Non-pigmented ciliary epithelial cell (primary cell): ENCODE measurements at regions not wholly inside any gene's neighbourhood (a gene's known extent, or its start where the extent isn't known, plus 50 kb on each side); places are given as distances from the start of the nearest gene placed in this dataset.
A peak's percentile ranks its signal among the peaks of the same experiment; 100 is the strongest.
"Not testable (repeated sequence)": the region's sequence is repeated elsewhere in the genome, so short reads cannot be mapped to it uniquely, and the experiment has no call there.

Source experiments
- DNase-seq: peaks from one replicate; pipeline ENCODE4 v3.0.0-alpha.2; 2010; ENCODE audit warnings: low read depth

DNA sequence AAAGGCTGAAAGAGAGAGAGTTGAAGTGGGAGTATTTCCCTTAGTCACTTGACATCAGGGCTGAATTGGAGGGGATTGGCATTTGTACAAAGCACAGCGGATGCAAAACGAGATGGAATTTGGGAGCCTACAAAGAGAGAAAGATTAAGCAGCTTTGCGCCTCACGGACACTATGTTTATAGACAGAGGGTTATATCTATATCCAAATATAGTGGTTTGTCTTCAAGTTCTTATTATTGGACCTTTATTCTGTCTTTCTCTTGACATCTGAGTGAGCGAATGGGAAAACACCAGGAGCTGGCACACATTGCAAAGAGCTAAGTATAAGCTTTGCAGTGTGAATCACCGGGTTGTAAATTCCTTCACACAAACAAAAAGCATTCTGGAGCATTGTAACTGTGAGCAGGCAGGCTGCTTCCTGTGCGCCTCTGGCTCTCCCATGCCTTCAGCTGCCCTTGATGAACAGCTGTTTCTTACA is 500.2 kb downstream of the STIM2 start:
- peak; percentile 69 for DNase-seq

DNA sequence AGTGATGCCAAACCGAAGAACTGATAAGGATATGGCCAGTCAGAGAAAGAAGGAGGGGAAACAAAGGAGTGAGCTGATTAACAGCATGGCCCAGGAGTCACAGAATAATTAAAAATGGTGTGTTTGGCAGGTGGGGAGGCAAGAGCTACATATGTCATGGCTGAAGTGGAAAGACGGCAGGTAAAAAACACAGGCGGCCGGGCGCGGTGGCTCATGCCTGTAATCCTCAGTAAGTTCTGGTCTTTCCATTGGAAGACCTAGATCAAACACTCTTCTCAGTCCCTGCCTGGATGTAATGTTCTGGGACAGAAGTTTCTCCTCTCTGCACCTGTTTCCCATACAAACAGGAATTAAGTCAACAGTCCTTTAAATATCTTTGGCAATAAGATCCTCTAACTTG is 503.9 kb downstream of the STIM2 start:
- DNase-seq: no peak

DNA sequence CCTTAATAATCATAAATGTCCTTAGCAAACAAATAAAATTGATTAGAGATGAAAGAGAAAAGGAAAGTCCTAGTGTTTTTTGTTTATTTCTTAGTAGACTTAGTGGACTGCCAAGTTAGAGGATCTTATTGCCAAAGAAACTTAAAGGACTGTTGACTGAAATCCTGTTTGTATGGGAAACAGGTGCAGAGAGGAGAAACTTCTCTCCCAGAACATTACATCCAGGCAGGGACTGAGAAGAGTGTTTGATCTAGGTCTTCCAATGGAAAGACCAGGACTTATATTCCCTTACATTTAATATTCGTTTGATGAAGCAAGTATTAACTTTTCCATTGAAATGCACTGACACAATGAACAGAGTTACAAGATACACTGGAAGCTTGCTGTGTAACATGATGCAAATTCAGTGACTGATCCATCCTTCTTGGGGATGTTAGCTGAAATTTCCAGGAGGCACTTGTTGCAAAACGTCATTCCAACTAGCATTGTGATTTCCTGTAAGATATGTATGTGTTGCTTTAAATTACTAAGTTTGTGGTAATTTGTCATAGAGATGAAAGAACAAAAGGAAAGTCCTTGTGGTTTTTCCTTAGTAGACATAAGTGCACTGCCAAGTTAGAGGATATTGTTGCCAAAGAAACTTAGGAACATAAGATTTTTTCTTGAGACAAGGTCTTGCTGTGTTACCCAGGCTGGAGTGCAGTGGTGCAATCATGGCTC is 505.6 kb downstream of the STIM2 start:
- peak; percentile 55 for DNase-seq

DNA sequence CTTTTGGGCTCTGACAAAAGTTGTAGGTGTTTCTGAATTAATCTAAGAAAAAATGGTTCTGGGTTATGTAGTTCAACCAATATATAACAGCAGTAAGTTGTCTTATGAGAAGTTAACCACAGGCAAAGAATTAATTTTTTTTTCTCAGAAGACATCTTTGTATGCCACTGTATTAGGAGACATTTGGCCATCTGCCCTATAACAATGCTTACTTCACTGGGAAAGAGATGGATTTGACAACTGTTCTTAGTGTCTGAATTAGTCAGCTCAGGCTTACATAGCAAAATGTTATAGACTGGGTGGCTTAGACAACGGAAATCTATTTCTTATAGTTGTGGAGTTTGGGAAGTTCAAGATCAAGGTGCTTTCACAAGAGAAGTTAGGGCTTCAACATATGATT is 508.1 kb downstream of the STIM2 start:
- DNase-seq: no peak

DNA sequence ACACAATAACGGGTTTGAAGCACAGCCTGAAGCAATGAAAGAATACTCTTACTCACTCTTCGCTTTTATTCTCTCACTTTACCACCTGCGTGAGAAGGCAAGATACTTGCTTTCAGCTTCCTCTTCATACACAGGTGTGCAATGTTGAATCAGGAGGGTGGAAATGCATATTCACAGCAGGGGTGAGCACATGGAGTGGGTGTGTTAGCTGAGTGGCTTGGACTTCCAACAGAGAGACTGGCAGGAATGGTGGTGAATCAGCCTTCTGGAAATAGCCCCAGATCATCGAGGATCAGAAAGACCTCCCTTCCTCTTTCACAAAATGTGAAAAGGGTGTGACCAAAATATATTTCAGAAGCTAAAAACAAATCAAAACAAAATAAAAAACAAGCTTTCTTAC is 521.2 kb downstream of the STIM2 start:
- no peak for DNase-seq

DNA sequence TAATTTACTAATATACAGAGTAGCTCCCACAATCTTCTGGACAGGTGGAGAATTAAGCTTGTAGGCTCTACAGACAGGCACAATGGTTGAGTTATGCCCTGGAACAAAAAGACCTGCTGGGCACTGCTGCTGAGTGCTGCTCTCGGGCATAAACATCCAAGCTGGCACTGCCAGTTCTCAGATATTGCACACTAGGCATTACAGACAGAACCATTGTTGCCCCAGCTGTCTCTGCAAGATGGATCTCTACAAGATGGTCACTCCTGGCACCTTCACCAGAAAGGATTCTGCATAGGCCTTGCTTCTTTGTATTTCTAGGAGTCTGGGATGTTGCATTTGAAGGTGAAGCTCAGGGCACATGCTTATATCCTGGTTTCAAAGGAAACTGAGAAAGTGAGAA is 527.1 kb downstream of the STIM2 start:
- no peak for DNase-seq

DNA sequence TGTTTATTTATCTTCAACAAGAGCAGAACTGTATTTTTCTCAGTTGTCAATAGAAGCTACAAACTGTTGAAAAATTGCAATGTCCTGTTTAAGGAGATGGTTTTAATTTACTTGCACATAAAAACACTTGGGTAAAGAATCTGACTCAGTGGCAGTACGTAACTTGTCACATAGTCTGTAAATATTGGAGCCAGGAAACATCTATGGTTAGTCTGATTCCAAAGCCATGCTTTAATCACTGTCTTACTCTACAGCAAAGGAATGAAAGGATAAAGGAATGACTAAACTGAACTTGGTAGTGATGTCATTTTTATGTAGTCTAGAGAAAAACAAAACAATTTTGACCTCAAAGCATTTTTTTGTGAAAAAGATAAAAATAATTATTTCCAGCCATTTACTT is 537.2 kb downstream of the STIM2 start:
- peak; percentile 87 for DNase-seq

DNA sequence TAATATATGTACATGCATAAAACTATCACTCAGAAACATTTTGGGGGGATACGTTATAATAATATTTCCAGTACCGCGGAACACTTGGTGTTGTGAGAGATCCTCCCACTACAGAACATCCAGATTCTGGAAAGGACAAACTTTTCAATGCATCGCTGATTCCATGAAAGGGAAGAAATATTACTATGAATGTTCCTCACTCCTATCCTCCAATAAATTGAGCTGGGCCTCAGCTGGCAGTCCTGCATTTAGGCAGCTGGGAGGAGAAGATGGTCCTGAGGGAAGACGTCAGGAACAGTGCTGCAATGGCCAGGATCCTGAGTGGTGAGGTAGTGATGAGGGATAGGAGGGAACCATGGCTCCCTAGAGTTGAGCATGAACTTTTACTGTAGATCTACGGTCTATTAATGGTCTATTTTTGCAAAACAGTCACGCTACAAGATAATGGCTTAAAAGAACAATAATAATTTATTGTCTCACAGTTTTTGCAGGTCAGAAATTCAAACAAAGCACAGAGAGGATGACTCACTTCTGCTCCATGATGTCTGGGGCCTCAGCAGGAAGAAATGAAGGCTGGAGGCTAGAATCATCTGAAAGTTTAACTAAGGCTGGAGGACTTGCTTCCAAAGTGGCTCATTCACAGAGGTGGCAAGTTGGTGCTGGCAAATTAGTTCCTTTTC is 538.1 kb downstream of the STIM2 start:
- peak; percentile 6 for DNase-seq

DNA sequence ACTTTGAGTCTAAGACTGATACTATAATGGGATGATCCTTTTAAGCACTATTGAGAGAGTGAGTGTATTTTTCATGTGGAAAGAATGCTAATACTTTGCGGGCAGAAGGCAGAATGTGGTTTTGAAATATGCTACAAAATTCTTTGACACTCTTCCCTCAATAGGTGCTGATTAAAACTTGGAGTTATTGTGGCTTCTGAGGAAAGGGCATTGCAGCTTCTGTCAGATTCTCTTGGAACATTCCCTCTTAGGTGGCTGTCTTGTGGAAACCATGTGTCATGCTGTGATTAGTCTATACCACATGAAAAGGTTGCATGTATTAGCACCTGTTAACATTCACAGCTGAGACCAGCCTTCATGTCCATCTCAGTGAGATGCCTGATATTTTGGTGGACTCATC is 547.0 kb downstream of the STIM2 start:
- peak; percentile 4 for DNase-seq

DNA sequence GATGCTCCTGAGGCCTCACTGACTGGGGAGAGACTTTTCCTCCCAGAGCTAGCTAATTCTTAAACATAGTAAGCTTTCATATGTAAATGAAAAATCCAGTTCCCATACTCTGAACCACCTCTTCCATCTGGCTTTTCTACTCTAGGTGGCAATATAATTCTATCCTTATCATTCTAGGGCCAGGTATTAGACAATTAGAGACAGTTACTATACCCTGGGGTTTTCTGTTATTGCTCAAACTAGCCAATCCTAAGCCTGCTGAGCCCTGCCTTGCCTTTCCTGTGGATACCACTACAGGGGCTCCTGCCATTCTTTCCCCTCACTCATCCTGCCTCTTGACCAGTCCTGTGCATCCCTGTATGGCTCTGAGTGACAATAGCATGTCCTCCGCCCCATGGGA is 552.0 kb downstream of the STIM2 start:
- DNase-seq: no peak

DNA sequence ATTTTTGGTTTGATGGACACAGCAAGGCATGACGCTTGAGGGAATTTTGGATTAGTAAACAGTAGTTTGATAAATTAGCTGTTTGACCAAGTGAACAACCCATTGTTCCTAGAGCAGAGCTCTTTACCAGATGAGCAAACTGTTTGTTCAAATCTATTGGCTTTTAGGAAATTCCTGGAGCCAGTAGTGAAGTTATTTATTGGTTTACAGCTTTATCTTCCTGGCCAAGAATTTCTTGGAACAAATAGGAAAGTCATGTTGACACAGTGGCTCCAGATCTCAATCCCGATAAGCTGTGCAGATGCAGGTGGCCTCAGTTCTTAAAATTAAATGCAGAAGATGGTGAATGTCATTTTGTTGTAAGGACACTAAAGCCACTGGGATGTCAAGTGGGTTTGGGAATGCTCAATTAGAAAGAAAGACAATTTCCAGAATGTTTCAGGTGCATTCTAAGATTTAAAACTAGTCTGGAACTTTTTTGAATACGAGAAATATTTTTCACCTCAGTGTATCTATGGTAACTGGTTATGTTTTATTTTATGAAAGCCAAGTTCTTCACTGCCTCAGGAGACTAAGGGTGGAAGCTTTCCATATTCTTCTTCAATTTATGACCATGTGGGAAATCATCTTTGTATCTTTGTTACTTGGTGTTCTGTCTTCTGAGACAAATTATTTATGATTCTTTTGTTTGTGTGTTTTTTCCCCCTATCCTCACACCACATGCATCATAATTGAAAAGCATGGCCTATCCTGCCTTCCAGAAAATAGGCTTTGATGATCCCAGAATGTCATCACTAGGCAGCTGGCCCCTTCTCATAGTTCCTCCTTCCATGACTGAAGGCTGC is 554.5 kb downstream of the STIM2 start:
- no peak for DNase-seq

DNA sequence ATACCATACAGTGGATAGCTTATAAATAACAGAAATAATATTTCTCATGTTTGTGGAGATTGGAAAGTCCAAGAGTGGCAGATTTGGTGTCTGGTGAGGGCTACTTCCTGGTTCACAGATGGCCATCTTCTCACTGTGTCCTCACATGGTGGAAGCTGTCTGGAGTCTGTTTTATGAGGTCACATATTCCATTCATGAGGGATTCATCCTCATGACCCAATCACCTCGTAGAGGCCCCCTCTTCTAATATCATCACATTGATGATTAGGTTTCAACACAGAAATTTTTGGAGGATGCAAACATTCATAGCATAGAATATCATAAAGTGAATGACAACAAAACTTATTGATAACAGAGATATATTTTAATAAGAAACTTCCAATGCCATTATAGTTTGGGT is 568.0 kb downstream of the STIM2 start:
- DNase-seq: no peak

DNA sequence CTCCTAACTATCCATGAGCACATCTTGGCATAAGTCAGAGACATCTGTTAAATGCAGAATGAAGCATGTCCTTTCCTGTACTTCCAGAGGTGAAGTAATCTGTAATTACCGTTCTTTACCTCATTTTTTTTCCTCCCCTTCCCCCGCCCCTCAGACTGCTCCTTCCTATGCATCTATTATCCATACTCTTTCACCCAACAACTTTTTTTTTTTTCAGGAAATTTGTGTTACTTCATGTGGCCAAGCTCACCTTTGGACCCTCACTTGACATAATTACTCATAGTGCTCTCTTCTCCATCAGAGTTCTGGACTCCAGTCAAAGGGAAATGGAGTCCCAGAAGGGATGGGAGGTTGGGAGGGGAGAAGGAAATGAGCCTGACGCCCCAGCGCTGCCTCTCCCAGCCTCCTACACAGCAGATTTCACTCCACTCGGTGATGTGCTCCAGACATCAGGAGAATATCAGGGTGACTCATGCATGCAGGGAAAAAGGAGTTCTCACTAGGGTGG is 568.8 kb downstream of the STIM2 start:
- no peak for DNase-seq

DNA sequence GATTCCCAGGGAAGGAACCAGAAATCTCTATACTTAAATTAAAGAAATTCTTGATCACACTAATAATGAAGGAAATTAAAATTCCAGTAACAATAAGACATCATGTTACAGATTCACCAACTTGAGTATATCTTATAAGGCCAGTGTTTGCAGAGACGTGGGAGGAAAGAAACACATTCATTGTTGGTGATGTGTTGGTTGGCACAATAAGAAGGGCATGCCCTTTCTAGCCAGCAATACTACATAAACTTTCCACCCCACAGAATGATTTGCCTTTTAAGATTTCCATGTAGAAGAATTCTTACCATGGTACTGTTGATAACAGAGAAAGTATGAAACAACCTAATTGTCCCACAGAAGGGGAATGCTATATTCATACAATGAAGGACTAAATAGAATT is 581.5 kb downstream of the STIM2 start:
- no peak for DNase-seq

DNA sequence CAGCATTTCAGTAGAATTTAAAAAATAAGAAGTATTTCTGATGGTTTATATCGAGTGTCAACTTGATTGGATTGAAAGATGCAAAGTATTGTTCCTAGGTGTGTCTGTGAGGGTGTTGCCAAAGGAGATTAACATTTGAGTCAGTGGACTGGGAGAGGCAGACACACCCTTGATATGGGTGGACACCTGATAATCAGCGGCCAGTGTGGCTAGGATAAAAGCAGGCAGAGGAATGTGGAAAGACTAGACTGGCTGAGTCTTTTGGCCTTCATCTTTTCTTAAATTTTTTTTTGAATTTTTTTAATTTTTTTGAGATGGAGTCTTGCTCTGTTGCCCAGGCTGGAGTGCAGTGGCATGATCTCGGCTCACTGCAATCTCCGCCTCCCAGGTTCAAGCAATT is 582.0 kb downstream of the STIM2 start:
- DNase-seq: not testable (repeated sequence)

DNA sequence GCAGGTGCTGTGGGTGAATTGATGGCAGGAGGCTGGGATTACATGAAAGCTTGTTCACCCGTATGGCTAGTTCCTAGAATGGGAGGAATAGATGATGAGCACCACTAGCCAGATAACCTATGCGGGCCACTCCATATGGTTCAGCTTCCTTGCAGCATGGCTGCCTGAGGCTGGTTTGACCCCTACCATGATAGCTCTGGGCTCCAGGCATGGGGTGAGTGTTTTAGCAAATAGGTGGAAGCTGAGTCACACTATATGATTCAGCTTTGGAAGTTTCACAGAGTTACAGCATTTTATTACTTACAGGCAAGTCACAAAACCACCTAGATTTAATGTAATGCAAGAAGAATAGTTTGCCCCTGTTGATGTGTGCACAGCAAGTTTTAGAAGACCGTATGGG is 603.2 kb downstream of the STIM2 start:
- DNase-seq: peak; percentile 60

DNA sequence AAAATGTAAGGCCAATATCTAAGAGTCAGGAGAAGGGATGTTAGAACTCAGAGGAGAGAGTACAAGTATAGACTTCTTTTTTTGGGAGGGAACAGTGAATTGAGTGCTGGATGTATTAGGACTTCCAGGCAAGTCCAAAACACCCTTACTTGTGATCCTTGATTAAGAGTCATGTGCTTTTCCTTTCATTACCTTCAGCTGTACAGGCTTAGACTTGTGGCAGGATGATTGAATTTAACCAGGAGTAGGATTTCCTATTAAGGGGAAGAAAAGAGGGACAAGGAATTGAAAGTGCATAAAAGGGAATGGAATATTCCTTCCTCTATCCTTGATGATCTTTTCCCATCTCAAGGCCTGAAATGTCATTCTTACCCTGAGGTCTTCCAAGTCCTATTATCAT is 606.7 kb downstream of the STIM2 start:
- DNase-seq: no peak

DNA sequence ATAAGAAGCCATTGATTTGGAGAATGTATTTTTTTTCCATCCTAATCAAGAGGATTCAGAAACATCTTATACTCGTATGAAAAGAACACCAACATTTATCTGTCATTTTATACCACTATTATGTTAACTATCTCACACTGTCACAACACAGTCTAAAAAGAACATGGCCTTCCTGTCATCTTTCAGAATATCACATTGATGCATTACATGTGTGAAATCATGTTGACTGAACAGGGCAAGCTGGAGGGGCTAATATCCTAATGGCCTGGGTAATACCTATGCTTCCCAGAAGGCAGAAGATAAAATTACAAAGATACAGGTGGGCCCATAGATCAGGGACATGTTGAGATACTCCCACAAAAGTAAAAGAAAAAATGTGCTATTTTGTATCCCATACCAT is 611.7 kb downstream of the STIM2 start:
- DNase-seq: no peak

DNA sequence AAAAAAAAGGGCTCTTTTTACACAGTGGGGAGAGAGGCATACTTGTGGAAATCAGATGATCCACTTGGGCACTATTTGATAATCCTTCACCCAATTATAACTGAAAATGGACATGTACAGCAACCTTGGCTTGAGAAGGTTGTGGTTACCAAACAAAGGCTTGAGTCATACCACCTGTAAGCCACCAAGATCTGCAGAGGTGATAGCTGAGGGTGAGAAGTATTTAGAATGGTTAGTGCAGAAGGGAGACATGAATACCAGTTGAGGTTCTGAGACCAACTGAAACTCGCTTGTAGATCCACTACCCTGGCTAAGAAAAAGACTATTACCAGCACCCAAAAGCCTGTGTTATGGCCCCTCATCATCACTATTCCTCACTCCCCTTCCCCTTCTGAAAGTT is 614.0 kb downstream of the STIM2 start:
- DNase-seq: no peak

DNA sequence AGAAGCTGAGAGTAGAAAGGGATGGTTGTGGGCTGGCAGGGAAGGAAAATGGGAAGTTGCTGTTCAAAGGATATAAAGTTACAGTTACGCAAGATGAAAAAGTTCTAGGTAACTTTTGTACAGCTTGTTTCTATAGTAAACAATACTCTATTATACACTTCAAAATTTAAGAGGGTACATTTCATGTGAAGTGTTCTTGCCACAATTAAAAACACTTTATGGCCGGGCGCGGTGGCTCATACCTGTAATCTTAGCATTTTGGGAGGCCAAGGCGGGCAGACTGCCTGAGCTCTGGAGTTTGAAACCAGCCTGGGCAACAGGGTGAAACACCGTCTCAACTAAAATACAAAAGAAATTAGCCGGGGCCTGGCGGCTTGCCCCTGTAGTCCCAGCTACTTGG is 623.6 kb downstream of the STIM2 start:
- DNase-seq: no peak

DNA sequence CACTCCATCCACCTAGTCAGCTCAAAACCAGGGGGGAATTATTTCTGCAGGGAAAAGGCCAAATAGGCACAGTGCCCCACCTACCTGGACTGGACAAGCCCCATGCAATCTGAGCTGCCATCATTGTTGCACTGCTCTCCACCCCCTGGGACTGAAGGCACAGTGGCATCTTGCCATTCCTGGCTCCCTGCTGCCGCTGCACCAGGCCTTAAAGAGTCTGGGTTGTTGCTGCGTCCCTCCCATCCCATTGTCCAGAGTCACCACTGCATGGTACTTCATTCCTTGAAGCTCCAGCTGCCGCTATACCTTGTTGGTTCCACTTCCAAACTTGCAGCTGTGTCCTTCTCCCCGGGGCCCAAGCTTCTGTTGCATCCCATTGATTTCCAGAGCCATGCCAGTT is 629.7 kb downstream of the STIM2 start:
- no peak for DNase-seq

DNA sequence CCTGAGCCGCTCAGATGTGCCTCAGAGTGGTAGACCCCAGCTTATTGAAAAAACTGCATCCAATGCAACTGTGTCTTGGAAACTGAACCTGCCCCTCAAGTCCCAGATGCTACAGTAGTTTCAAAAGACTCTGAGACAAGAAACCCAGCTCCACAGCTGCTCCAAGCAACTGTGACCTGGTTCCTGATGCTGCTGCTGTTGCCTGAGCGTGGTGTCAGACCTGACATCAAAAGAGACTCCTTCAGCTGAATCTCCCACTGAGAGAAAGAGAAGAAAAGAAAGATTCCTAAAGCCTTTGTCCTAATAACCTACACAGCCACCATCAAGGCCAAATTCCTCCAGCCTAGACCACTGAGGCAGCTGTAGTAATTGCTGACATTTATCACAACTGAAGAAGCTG is 630.1 kb downstream of the STIM2 start:
- DNase-seq: no peak

DNA sequence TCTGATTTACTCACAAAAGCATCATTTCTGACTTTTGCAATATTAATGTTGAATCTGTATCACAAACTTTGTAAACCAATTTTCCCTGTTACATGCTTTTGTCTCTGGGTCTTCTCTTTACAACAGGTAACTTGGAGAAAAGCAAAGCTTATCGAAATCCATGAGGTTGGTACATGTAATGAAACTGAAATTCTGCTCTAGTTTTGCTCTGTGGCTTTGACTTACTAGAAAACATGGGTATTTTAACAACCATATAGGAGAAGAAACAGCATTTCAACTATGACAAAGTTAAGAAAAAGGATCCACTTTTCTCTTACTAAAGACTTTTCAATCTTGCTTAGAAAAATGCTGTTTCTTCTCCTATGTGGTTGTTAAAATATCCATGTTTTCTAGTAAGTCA is 645.8 kb downstream of the STIM2 start:
- no peak for DNase-seq
